GM20000 (cell line): ENCODE measurements at regions not wholly inside any gene's neighbourhood (a gene's known extent, or its start where the extent isn't known, plus 50 kb on each side); places are given as distances from the start of the nearest gene placed in this dataset.

Experiments
- DNase-seq: peaks from one replicate; pipeline ENCODE4 v3.0.0; 2012; ENCODE audit warnings: low spot score
- TF ChIP-seq, protein P1 (sequence below): IDR thresholded peaks from 2 replicates; pipeline ENCODE4 v1.5.1; 2012; ENCODE audit warnings: mild to moderate bottlenecking, control low read depth; ENCODE audit errors: extremely low read depth, missing control alignments

GRCh38 chr1:199283794-199284193 lies 645.0 kb downstream of the PTPRC start:
- TF ChIP-seq, protein P1, sequence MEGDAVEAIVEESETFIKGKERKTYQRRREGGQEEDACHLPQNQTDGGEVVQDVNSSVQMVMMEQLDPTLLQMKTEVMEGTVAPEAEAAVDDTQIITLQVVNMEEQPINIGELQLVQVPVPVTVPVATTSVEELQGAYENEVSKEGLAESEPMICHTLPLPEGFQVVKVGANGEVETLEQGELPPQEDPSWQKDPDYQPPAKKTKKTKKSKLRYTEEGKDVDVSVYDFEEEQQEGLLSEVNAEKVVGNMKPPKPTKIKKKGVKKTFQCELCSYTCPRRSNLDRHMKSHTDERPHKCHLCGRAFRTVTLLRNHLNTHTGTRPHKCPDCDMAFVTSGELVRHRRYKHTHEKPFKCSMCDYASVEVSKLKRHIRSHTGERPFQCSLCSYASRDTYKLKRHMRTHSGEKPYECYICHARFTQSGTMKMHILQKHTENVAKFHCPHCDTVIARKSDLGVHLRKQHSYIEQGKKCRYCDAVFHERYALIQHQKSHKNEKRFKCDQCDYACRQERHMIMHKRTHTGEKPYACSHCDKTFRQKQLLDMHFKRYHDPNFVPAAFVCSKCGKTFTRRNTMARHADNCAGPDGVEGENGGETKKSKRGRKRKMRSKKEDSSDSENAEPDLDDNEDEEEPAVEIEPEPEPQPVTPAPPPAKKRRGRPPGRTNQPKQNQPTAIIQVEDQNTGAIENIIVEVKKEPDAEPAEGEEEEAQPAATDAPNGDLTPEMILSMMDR, result no peak
- DNase-seq, result no peak

- TF ChIP-seq, protein P1, result no peak
- DNase-seq, result no peak
Measured at GRCh38 chr1:199287206-199287605, 648.4 kb downstream of the PTPRC start.

- no peak for DNase-seq
- TF ChIP-seq, protein P1, result no peak
Measured at GRCh38 chr1:199287647-199288046, 648.8 kb downstream of the PTPRC start.

GRCh38 chr1:199290186-199290585 lies 651.3 kb downstream of the PTPRC start:
- DNase-seq, result no peak
- TF ChIP-seq, protein P1, result no peak

DNA sequence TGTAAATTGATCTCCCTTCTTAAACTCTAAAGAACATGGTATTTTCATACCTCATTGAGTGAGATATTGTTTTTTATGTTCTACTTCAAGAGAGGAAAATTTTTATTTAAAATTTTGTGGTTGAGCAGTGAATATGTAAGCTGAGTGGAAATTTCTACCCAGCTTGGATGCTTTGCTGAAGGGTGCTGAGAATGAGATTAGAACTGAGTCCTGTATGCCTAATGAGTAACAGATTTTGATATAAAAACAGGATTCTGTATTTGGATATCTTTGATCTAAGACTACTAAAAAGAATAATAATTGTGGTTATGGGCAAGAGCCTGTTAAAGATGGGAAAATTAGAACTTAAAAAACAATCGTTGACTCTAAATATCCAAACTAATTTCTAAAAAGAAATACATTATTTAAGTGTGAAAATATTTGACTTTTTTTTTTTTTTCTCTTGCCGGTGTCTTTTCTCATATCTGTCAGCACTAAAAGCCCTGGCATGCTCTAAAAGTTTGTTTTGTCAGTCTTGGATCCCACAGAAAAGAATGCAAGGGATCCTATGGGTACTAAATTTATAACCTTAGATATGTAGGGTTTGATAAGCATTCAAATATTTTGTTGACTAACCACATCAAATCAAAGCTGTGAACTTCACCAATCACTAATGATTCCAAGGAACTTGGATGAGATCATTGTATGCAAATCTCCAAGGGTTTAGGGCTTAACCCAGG lies 652.3 kb downstream of the PTPRC start:
- DNase-seq, result no peak

GRCh38 chr1:199292896-199293295 lies 654.1 kb downstream of the PTPRC start:
- DNase-seq, result no peak

More for the DNA sequence above, 652.3 kb downstream of the PTPRC start:
- TF ChIP-seq, protein P1, result no peak

GRCh38 chr1:199295107-199295506 lies 656.3 kb downstream of the PTPRC start:
- no peak for DNase-seq
- TF ChIP-seq, protein P1, result no peak

More at GRCh38 chr1:199292896-199293295, 654.1 kb downstream of the PTPRC start:
- TF ChIP-seq, protein P1, result no peak
